Sigmoid colon (tissue), 6 donors: ENCODE measurements at regions not wholly inside any gene's neighbourhood (a gene's known extent, or its start where the extent isn't known, plus 50 kb on each side); places are given as distances from the start of the nearest gene placed in this dataset.

Experiments used
- DNase-seq: peaks from one replicate; pipeline ENCODE4 v3.0.0-alpha.2; 2019
- H3K27ac ChIP-seq, 4 donors: fragments of 200-600 bp; sonication (generic); one replicate each; pipeline ENCODE4 v1.5.1; 2016 to 2019; ENCODE audit warnings: mild to moderate bottlenecking in 1 of 4
- H3K27me3 ChIP-seq, 3 donors: fragments of 200-600 bp; sonication (generic); one replicate each; pipeline ENCODE4 v1.5.1; 2019; ENCODE audit warnings: mild to moderate bottlenecking in 1 of 3
- H3K36me3 ChIP-seq, 4 donors: fragments of 200-600 bp; sonication (generic); one replicate each; pipeline ENCODE4 v1.5.1; 2016 to 2019
- H3K4me1 ChIP-seq, 4 donors: fragments of 200-600 bp; sonication (generic); one replicate each; pipeline ENCODE4 v1.5.1; 2017 to 2019
- H3K4me3 ChIP-seq, 4 donors: fragments of 200-600 bp; sonication (generic); one replicate each; pipeline ENCODE4 v1.5.1; 2017 to 2019; ENCODE audit warnings: mild to moderate bottlenecking in 2 of 4, moderate library complexity in 1 of 4
- H3K9me3 ChIP-seq, 4 donors: fragments of 200-600 bp in 3 of 4; sonication (generic) in 3 of 4; one replicate each; pipeline versions ENCODE4 v1.5.1 to v1.6.1; 2013 to 2019
- EP300 ChIP-seq, 4 donors: sonication (generic); formaldehyde crosslinking; IDR thresholded peaks; one replicate each; pipeline ENCODE4 v1.6.1; 2017; ENCODE audit warnings: antibody characterized with exemption in 4 of 4
- POLR2A ChIP-seq, 2 donors: fragments of 450-650 bp; IDR thresholded peaks; one replicate each; pipeline ENCODE4 v1.6.1; 2016; ENCODE audit warnings: antibody characterized with exemption in 2 of 2, mild to moderate bottlenecking in 2 of 2, moderate library complexity in 2 of 2
- POLR2AphosphoS5 ChIP-seq, 4 donors: sonication (generic); formaldehyde crosslinking; IDR thresholded peaks; one replicate each; pipeline ENCODE4 v1.6.1; 2017; ENCODE audit warnings: antibody characterized with exemption in 4 of 4
- WGBS, 2 donors: extraction: QIAGEN DNeasy Blood & Tissue Kit; methylation state at CpG; one replicate each; pipeline ENCODE4 v1.1.7; 2013; 5-methylcytosine and 5-hydroxymethylcytosine counted together
- intact Hi-C: fragments of 100-400 bp; cut with DNase I; formaldehyde crosslinking; loops from one replicate; pipeline ENCODE4 v1.15.1; 2023
- TF ChIP-seq, protein P1 (sequence below), 4 experiments: fragments of 450-650 bp in 3 of 4; fragments of 200-600 bp in 1 of 4; IDR thresholded peaks; one replicate each; pipeline ENCODE4 v1.5.1; 2016 to 2019; ENCODE audit warnings: antibody characterized with exemption in 4 of 4, mild to moderate bottlenecking in 3 of 4, moderate library complexity in 2 of 4
- donor health status: healthy with polysubstance abuse.
- donor health status: healthy.

DNA sequence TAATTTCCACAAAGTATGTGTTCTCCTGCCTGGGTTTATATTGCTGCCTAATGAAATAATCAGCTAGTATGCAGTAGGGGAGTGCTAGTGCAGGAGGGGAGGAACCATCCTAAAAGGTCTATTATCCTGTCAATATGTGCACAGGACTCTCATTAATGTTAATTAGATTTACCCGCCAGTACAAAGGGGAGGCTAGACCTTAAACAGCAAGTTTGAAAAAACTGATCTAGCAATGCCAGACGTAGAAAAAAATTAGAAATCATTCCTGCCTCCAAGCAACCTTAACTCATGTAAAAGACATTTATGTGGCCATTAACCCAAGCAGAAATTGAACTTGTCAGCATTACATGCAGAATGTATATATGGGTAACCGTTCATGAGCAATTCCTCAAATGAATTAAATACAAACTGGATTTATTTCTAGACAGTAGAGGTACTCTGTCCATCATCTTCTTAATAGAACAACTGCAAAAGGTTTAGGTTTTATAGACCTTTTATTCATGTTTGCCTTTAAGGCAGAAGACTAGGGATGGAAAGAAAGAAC is 294.3 kb upstream of the TENM3 start:
- no peak for DNase-seq
- intact Hi-C loops = no loop called here
- Histone ChIP-seq H3K36me3 (no peaks in the 10 kb centered on the region), H3K9me3 (no peaks in the 10 kb centered on the region), H3K27me3 (no peaks in the 10 kb centered on the region), H3K4me1 (peaks cover 0 to 9% (median 4%) of the 10 kb centered on the region in 4 donors), H3K4me3 (no peak overlapping the region), H3K27ac (no peak overlapping the region)
- TF ChIP-seq POLR2AphosphoS5 (IDR thresholded peaks at IDR 0.05) (no peak), EP300 (IDR thresholded peaks at IDR 0.05) (no peak), POLR2A (IDR thresholded peaks at IDR 0.05) (no peak)
- TF ChIP-seq, protein P1, sequence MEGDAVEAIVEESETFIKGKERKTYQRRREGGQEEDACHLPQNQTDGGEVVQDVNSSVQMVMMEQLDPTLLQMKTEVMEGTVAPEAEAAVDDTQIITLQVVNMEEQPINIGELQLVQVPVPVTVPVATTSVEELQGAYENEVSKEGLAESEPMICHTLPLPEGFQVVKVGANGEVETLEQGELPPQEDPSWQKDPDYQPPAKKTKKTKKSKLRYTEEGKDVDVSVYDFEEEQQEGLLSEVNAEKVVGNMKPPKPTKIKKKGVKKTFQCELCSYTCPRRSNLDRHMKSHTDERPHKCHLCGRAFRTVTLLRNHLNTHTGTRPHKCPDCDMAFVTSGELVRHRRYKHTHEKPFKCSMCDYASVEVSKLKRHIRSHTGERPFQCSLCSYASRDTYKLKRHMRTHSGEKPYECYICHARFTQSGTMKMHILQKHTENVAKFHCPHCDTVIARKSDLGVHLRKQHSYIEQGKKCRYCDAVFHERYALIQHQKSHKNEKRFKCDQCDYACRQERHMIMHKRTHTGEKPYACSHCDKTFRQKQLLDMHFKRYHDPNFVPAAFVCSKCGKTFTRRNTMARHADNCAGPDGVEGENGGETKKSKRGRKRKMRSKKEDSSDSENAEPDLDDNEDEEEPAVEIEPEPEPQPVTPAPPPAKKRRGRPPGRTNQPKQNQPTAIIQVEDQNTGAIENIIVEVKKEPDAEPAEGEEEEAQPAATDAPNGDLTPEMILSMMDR (IDR thresholded peaks at IDR 0.05) = no peak
- 73 to 77% methylated on average over 3 of the region's 3 CpGs for WGBS, 2 donors

DNA sequence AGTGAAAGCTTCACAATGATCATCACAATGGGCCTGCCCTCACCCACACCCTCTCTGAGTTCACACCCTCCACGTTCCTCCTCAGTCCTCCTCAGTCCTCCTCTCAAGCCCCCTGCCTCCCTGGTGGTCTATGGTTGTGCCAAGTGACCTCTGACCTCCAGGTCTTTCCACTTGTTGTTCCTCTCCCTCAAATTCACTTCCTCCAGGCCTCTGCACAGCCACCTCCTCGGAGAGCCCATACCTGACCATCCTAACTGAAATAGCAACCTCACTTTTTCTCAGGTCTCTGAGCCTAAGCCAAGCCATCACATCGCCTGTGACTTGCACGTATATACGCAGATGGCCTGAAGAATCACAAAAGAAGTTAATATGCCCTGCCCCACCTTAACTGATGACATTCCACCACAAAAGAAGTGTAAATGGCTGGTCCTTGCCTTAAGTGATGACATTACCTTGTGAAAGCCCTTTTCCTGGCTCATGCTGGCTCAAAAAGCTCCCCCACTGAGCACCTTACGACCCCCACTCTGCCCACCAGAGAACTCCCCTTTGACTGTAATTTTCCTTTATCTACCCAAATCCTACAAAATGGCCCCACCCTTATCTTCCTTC is 293.4 kb upstream of the TENM3 start:
- H3K4me3 ChIP-seq = no peak overlapping the region
- H3K4me1 ChIP-seq = peaks cover 0 to 9% (median 4%) of the 10 kb centered on the region in 4 donors
- TF ChIP-seq, protein P1 (IDR thresholded peaks at IDR 0.05) = no peak
- TF ChIP-seq POLR2A (IDR thresholded peaks at IDR 0.05) (no peak), EP300 (IDR thresholded peaks at IDR 0.05) (no peak), POLR2AphosphoS5 (IDR thresholded peaks at IDR 0.05) (no peak)
- WGBS, 2 donors = 78 to 87% methylated on average over 6 of the region's 6 CpGs
- no peak for DNase-seq
- H3K27me3 ChIP-seq = no peaks in the 10 kb centered on the region
- H3K36me3 ChIP-seq = no peaks in the 10 kb centered on the region
- no peak overlapping the region for H3K27ac ChIP-seq
- no peaks in the 10 kb centered on the region for H3K9me3 ChIP-seq
- intact Hi-C loops = no loop called here

DNA sequence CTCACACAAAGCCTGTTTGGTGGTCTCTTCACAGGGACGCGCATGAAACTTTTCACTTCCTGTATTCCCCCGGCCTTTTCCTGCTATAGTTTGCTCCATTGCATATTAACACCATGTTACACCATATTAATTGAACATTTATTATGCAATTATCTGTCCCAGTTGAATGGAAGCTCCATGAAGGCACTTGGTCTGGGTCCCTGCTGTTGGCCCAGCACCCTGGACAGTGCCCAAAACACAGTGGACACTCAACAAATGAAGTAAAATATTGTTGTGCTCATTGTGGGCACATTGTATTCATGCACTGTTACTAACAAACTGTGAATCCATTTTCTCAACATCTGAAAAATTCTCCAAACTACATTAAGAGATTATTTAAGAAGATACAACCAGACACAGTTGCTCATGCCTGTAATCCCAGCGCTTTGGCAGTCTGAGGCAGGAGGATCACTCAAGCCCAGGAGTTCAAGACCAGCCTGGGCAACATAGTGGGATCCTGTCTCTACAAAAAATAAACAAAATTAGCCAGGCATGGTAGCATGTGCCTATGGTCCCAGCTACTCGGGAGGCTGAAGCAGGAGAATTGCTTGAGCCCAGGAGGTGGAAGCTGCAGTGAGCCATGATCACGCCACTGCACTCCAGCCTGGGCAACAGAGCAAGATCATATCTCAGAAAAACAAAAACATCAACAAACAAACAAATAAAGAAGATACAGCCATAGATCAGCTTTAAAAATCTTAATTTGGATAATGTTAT is 292.7 kb upstream of the TENM3 start:
- Histone ChIP-seq H3K4me1 (peaks cover 0 to 9% (median 4%) of the 10 kb centered on the region in 4 donors), H3K27ac (no peak overlapping the region), H3K36me3 (no peaks in the 10 kb centered on the region), H3K27me3 (no peaks in the 10 kb centered on the region), H3K9me3 (no peaks in the 10 kb centered on the region), H3K4me3 (no peak overlapping the region)
- 76 to 80% methylated on average over 6 of the region's 6 CpGs for WGBS, 2 donors
- no peak for DNase-seq
- intact Hi-C loops = no loop called here
- TF ChIP-seq POLR2AphosphoS5 (IDR thresholded peaks at IDR 0.05) = no peak
- TF ChIP-seq, protein P1 (IDR thresholded peaks at IDR 0.05) = no peak

DNA sequence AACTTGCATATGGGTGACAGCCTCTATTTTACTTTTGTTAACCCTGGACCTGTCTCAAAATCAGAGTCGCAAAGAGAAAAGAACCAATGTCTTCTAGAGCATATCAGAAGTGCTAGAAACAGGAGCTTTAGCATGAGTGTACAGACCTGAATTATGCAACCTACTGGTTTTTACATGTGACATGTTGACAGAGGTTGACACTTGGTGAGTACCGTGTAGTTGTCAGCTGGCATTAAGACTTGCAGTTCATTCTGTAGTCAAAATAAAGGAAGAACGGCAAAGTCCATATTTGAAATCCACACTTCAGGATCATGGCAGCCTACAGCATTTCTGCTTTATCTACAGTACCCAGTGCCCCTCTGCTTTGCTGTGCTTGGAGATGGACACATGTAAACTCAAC is 291.9 kb upstream of the TENM3 start:
- 93 to 95% methylated on average over 3 of the region's 3 CpGs for WGBS, 2 donors
- no peak overlapping the region for H3K4me3 ChIP-seq

More for the DNA sequence above, 291.9 kb upstream of the TENM3 start:
- DNase-seq = no peak
- Histone ChIP-seq H3K27ac (no peak overlapping the region), H3K9me3 (no peaks in the 10 kb centered on the region), H3K36me3 (no peaks in the 10 kb centered on the region), H3K27me3 (no peaks in the 10 kb centered on the region), H3K4me1 (peaks cover 0 to 9% (median 4%) of the 10 kb centered on the region in 4 donors)
- intact Hi-C loops = no loop called here
- TF ChIP-seq EP300 (IDR thresholded peaks at IDR 0.05) = no peak
- TF ChIP-seq, protein P1 (IDR thresholded peaks at IDR 0.05) = no peak
- no peak for TF ChIP-seq POLR2AphosphoS5 (IDR thresholded peaks at IDR 0.05)
- TF ChIP-seq POLR2A (IDR thresholded peaks at IDR 0.05) = no peak
